GM12874 (cell line): ENCODE measurements at regions not wholly inside any gene's neighbourhood (a gene's known extent, or its start where the extent isn't known, plus 50 kb on each side); places are given as distances from the start of the nearest gene placed in this dataset.

Source experiments
- TF ChIP-seq, protein P1 (sequence below): IDR thresholded peaks from 2 replicates; pipeline ENCODE4 v1.5.1; 2011; ENCODE audit warnings: low read depth, mild to moderate bottlenecking, control low read depth, low read length, moderate library complexity; ENCODE audit not compliant: insufficient read depth

DNA sequence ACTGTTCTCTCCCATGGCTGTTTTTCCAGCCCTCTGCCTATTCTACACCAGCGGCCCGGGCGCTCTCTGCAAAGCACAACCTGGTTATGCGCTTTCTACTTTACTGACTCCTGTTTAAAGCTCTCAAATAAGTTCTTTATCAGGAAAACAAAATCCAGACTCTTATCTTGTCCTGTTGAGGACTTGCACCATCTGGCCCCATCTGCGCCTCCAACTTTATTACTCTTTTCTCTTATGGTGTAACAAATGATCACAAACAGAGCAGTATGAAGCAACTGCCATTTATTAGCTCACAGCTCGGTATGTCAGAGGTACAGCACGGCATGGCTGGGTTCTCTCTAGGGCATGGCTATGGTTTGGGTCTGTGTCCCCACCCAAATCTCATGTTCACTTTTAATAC lies 236.5 kb upstream of the NT5C1B start:
- TF ChIP-seq, protein P1, sequence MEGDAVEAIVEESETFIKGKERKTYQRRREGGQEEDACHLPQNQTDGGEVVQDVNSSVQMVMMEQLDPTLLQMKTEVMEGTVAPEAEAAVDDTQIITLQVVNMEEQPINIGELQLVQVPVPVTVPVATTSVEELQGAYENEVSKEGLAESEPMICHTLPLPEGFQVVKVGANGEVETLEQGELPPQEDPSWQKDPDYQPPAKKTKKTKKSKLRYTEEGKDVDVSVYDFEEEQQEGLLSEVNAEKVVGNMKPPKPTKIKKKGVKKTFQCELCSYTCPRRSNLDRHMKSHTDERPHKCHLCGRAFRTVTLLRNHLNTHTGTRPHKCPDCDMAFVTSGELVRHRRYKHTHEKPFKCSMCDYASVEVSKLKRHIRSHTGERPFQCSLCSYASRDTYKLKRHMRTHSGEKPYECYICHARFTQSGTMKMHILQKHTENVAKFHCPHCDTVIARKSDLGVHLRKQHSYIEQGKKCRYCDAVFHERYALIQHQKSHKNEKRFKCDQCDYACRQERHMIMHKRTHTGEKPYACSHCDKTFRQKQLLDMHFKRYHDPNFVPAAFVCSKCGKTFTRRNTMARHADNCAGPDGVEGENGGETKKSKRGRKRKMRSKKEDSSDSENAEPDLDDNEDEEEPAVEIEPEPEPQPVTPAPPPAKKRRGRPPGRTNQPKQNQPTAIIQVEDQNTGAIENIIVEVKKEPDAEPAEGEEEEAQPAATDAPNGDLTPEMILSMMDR, result no peak

DNA sequence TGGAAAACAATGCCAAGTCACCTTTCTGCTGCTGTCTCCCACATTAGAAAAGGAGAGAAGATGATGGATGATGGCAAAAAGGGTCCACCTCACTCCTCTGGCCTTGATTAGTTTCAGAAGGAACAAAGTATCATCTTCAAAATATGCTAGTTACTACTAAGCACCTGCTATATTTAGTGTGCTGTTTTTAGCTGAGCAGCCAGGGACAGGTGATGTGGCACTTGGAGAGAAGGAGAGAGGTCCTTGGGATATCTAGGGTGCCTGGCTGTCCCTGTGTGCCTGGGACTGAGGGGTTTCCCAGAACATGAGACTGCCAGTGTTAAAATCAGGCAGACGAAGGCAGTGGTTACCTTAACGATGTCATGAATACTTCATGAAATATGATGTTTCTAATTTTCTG lies 235.5 kb upstream of the NT5C1B start:
- TF ChIP-seq, protein P1, result no peak

DNA sequence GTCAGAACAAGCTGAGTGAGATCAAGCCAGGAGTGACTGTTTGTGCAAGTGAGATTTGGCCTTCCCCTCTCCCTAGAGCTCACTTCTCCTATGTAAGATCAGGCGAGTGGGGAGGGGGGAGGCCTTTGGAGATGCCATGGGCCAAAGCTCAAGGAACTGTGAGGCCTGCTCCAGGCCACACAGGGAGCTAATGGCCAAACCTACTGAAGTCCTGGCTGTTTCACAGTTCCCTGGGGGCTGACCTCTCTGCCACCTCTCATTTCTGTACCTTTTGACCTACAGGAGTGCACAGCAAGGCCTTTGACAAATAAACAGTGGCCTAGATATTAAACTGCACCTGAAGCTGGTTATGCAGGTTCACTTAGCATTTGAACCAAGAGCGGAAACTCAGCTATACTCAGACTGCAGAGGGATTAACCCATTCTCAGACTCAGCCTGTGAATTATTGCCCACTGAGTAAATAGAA lies 235.0 kb upstream of the NT5C1B start:
- TF ChIP-seq, protein P1, result no peak

DNA sequence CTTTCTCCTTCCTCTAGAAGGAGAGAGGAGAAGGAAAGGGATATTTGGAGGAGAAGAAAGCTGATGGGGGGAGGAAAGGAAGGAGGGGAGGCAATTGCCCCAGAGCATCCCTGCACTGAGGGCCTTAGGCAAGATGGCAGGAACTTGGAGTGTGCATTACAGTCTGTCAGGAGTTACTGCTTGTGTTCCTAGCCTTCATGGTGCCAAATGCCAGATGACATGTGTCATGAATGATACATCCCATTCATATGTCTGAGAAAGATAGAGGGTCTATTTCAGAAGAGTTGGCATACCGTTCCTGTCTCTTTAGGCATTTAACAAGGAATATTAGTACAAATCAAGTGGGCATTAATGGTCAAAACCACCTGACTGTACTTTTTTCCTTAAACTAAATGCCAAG lies 232.1 kb upstream of the NT5C1B start:
- TF ChIP-seq, protein P1, result no peak

DNA sequence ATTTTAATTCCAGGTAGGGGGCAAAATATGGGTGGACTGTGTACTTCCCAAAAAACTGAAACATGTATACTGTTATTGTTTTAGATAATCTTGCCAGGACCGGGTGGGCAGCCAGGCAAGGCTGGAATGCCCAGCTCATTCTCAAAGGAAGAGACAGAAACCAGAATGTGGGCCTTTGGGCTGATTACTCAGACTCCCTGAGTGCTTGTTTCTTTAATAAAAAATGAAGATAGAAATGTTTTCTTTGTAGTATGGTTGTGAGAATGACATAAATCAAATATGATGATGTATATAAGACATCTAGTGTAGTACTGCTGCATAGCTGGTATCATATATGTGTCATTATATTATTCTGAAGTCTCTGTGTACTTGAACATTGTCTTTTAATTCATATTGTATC lies 231.6 kb upstream of the NT5C1B start:
- TF ChIP-seq, protein P1, result no peak

DNA sequence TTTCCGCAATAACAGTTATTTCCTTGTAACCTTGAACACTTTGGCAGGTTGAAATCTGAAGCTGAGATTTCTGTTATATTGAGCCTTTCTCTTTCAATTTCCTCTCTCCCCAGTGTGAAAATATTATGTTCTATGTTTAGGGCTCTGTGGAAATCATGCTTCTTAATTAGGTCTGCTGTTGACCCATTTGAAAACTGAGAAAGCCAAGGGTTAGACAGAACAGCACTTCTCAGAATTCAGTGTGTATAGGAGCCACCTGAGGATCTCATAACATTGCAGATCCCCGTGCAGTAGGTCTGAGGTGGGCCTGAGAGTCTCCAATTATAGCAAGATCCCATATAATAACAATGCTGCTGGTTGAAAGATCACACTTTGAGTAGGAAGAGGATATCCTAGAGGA lies 230.2 kb upstream of the NT5C1B start:
- TF ChIP-seq, protein P1, result no peak

DNA sequence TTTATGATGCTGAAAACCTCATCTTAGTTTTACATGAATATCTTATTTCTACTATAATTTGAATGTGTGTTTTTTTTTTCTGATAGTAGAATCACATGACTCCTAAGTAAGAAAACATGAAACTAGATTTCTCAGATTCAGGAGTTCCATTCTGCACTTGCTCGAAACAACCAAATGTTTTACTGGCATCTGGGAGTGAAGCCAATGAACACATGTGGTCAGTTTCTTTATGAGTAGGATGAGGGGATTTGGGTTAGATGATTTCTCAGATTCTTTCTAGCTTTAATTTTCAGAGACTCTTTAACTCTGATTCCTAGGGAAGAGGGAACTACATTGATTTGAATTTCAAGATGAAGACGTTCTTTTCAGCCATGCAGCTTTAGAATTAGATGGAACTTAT lies 225.0 kb upstream of the NT5C1B start:
- TF ChIP-seq, protein P1, result no peak

DNA sequence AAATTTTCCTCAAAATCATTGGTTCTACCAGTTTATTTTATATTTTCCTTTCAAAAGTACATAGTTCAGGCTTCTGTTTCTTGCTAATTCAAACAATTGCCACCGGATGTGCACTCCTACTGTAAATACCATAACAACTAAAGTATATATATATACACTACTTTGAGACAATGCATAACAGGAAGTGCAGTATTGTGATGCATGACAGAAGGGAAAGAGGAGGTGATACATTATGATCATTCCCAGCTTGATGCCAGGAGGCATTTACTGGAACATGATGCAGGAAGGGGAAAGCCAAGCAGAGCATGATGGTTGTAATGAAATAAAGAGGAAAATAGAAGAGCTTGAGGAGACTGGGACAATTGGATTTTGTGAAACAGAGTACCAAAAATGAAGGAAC lies 215.2 kb upstream of the NT5C1B start:
- TF ChIP-seq, protein P1, result no peak
